ENCODE measurements at regions not wholly inside any gene's neighbourhood (a gene's known extent, or its start where the extent isn't known, plus 50 kb on each side); places are given as distances from the start of the nearest gene placed in this dataset.

DNA sequence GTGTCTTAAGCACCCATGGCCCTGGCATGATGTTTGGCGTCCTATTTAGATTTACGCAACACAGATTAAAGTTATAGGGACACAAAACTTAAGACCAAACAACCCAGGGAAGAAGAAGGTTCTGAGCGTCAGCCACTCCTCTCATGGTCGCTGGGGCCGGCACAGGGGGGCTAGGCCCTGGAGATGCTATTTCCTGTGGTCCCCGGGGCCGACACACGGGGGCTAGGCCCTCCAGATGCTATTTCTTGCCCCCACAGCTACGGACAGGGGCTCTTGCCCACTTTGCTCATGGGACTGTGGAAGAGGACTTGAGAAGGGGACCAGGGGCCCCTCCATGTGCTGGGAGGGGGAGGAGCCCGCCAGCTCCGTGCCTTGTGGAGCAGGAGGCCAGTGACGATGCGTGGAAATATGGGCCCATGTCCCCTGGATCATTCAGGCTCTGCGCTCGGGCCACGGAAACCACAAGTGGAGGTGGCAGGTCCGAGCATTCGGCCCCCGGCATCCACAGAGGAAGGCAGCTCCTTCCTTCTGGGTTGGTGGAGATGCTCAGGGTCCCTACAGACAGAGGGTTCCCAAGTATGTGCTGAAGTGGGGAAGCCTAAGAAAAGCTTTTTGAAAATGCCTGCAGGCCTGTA lies 711.1 kb downstream of the BRD1 start:
- Histone ChIP-seq H3K4me1 (ENCODE audit: insufficient read depth) (no peaks in the 10 kb centered on the region), H3F3A (ENCODE audit: insufficient read depth) (no peaks in the 10 kb centered on the region), H3K9me3 (ENCODE audit: low read depth) (no peaks in the 10 kb centered on the region), H3K9me2 (ENCODE audit: insufficient read depth) (no peaks in the 10 kb centered on the region), H3K4me2 (ENCODE audit: unreplicated experiment) (no peak overlapping the region), H3K79me2 (ENCODE audit: insufficient read depth) (no peaks in the 10 kb centered on the region), H2AFZ (no peak overlapping the region), H3K27me3 (replicated peaks; ENCODE audit: insufficient read depth) (no peaks in the 10 kb centered on the region), H3K4me3 (no peak overlapping the region), H3K36me3 (ENCODE audit: low read depth) (no peaks in the 10 kb centered on the region), H3K27ac (no peak overlapping the region), H4K20me1 (ENCODE audit: insufficient read depth) (no peaks in the 10 kb centered on the region), H3K9ac (no peak overlapping the region)
- TF ChIP-seq EZH2phosphoT487 (IDR thresholded peaks at IDR 0.05; ENCODE audit: insufficient read depth, low read depth) = no peak
- no peak for TF ChIP-seq EZH2 (IDR thresholded peaks at IDR 0.05; ENCODE audit: insufficient read depth, poor library complexity, severe bottlenecking)
- WGBS, 2 experiments (ENCODE audit: low coverage in 1 of 2, low lambda C conversion rate in 2 of 2, missing lambda C conversion rate in 2 of 2) = 50 to 51% methylated on average over 19 of the region's 19 CpGs
- no peak for DNase-seq
- in situ Hi-C loops (cut with MboI) = no loop called here

DNA sequence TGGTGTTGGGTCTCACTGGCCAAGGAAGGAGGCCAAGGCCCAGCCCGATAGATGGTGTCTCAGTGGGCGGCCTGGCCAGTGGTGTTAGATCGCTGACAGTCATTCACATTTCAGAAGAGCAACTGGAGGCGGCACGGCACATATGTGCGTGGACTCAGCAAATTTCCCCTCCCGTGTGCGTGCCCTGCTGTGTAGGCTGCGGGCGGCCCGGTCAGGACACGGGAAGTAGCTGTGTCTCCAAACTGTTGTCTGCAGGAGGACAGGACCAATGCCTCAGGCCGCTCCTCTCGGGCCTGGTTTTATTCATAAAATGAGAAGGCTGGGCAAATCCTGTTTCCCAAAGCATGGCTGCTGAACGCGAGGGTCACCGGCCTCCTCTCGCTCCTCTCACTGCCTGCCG lies 711.7 kb downstream of the BRD1 start:
- WGBS, 2 experiments (ENCODE audit: low coverage in 1 of 2, low lambda C conversion rate in 2 of 2, missing lambda C conversion rate in 2 of 2) = 66 to 72% methylated on average over 18 to 19 of the region's 19 CpGs

DNA sequence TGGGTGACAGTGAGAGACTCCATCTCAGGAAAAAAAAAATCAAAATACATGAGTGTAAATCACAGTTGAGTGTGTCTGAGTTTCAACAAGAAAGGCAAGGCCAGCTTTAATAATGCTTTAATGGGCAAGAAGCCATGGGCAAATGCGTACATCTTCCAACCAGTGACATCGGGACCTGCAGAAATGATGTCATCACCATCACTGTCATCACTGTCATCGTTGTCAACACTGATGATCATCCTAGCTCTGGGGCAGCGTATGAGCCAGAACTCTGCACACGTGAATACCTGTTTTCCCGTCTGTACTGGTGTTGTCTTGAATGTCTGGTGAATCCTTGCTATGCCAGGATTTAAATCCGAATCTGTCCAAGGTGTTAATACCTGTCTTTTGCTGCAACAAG lies 712.5 kb downstream of the BRD1 start:
- Histone ChIP-seq H2AFZ (no peak overlapping the region), H3K4me1 (ENCODE audit: insufficient read depth) (no peaks in the 10 kb centered on the region), H3K36me3 (ENCODE audit: low read depth) (no peaks in the 10 kb centered on the region), H3K27me3 (replicated peaks; ENCODE audit: insufficient read depth) (no peaks in the 10 kb centered on the region), H3F3A (ENCODE audit: insufficient read depth) (no peaks in the 10 kb centered on the region), H3K9me2 (ENCODE audit: insufficient read depth) (no peaks in the 10 kb centered on the region), H3K9ac (no peak overlapping the region), H3K4me3 (no peak overlapping the region), H4K20me1 (ENCODE audit: insufficient read depth) (no peaks in the 10 kb centered on the region), H3K27ac (no peak overlapping the region), H3K4me2 (ENCODE audit: unreplicated experiment) (no peak overlapping the region), H3K9me3 (ENCODE audit: low read depth) (no peaks in the 10 kb centered on the region), H3K79me2 (ENCODE audit: insufficient read depth) (no peaks in the 10 kb centered on the region)
- in situ Hi-C loops (cut with MboI) = no loop called here
- 52 to 53% methylated on average over 7 of the region's 7 CpGs for WGBS, 2 experiments (ENCODE audit: low coverage in 1 of 2, low lambda C conversion rate in 2 of 2, missing lambda C conversion rate in 2 of 2)
- DNase-seq = no peak
- TF ChIP-seq EZH2 (IDR thresholded peaks at IDR 0.05; ENCODE audit: insufficient read depth, poor library complexity, severe bottlenecking) (no peak), EZH2phosphoT487 (IDR thresholded peaks at IDR 0.05; ENCODE audit: insufficient read depth, low read depth) (no peak)

More for the DNA sequence above, 711.7 kb downstream of the BRD1 start:
- no peaks in the 10 kb centered on the region for H3K4me1 ChIP-seq (ENCODE audit: insufficient read depth)
- H3K36me3 ChIP-seq (ENCODE audit: low read depth) = no peaks in the 10 kb centered on the region
- H3K79me2 ChIP-seq (ENCODE audit: insufficient read depth) = no peaks in the 10 kb centered on the region
- H3F3A ChIP-seq (ENCODE audit: insufficient read depth) = no peaks in the 10 kb centered on the region
- H4K20me1 ChIP-seq (ENCODE audit: insufficient read depth) = no peaks in the 10 kb centered on the region
- no peak overlapping the region for H3K4me2 ChIP-seq (ENCODE audit: unreplicated experiment)
- no peaks in the 10 kb centered on the region for H3K9me2 ChIP-seq (ENCODE audit: insufficient read depth)
- no peaks in the 10 kb centered on the region for H3K27me3 ChIP-seq (replicated peaks; ENCODE audit: insufficient read depth)
- no peak overlapping the region for H3K4me3 ChIP-seq
- no peak overlapping the region for H3K27ac ChIP-seq
- H3K9me3 ChIP-seq (ENCODE audit: low read depth) = no peaks in the 10 kb centered on the region
- in situ Hi-C loops (cut with MboI) = no loop called here
- no peak overlapping the region for H2AFZ ChIP-seq
- no peak for DNase-seq
- TF ChIP-seq EZH2phosphoT487 (IDR thresholded peaks at IDR 0.05; ENCODE audit: insufficient read depth, low read depth) (no peak), EZH2 (IDR thresholded peaks at IDR 0.05; ENCODE audit: insufficient read depth, poor library complexity, severe bottlenecking) (no peak)
- H3K9ac ChIP-seq = no peak overlapping the region

DNA sequence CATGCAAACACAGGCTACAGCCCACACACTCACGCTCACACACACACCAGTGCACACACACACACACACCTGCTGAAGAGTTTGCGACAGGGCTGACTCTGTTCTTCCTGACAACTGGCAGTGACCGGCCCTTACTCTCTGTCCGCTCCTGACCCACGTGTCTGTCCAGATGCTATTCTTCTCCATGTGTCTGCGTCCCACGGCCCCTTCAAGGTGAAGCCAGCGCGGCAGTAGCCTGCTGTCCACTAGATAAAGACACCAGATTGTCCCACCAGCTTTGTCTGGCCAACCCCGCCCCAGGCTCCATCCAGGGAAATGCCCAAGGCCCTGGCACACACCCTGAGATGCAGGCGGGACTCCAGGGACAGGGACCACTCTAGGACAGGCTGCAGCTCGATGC lies 713.9 kb downstream of the BRD1 start:
- Histone ChIP-seq H3K36me3 (ENCODE audit: low read depth) (no peaks in the 10 kb centered on the region), H3K9me3 (ENCODE audit: low read depth) (no peaks in the 10 kb centered on the region), H3K27me3 (replicated peaks; ENCODE audit: insufficient read depth) (no peaks in the 10 kb centered on the region), H3K27ac (no peak overlapping the region), H3K9me2 (ENCODE audit: insufficient read depth) (no peaks in the 10 kb centered on the region), H3K9ac (no peak overlapping the region), H3K4me1 (ENCODE audit: insufficient read depth) (no peaks in the 10 kb centered on the region), H3F3A (ENCODE audit: insufficient read depth) (no peaks in the 10 kb centered on the region), H4K20me1 (ENCODE audit: insufficient read depth) (no peaks in the 10 kb centered on the region), H3K4me3 (no peak overlapping the region), H2AFZ (no peak overlapping the region), H3K4me2 (ENCODE audit: unreplicated experiment) (no peak overlapping the region), H3K79me2 (ENCODE audit: insufficient read depth) (no peaks in the 10 kb centered on the region)
- 56 to 58% methylated on average over 12 of the region's 12 CpGs for WGBS, 2 experiments (ENCODE audit: low coverage in 1 of 2, low lambda C conversion rate in 2 of 2, missing lambda C conversion rate in 2 of 2)
- TF ChIP-seq EZH2 (IDR thresholded peaks at IDR 0.05; ENCODE audit: insufficient read depth, poor library complexity, severe bottlenecking) (no peak), EZH2phosphoT487 (IDR thresholded peaks at IDR 0.05; ENCODE audit: insufficient read depth, low read depth) (no peak)
- in situ Hi-C loops (cut with MboI) = no loop called here
- no peak for DNase-seq
